D721Med (cell line): ENCODE measurements at regions not wholly inside any gene's neighbourhood (a gene's known extent, or its start where the extent isn't known, plus 50 kb on each side); places are given as distances from the start of the nearest gene placed in this dataset.

Experiments
- DNase-seq: peaks from one replicate; pipeline ENCODE4 v3.0.0; 2011; ENCODE audit warnings: low spot score; ENCODE audit not compliant: insufficient read length
- FAIRE-seq: peaks from 2 replicates; lab custom pipeline; 2011; peaks lifted over from hg19 to GRCh38; lab: Jason Lieb, UNC
- CTCF ChIP-seq: IDR thresholded peaks from 2 replicates; pipeline ENCODE4 v1.5.1; 2012; ENCODE audit warnings: mild to moderate bottlenecking, control low read depth; ENCODE audit not compliant: insufficient read depth; ENCODE audit errors: missing control alignments

GRCh38 chr3:82741346-82741745 is 979.9 kb upstream of the GBE1 start:
- FAIRE-seq (no peak), DNase-seq (no peak)
- no peak for TF ChIP-seq CTCF

GRCh38 chr3:82739390-82739789 is 977.9 kb upstream of the GBE1 start:
- TF ChIP-seq CTCF: no peak
- FAIRE-seq: no peak
- DNase-seq: no peak

- FAIRE-seq: no peak
- TF ChIP-seq CTCF: no peak
- no peak for DNase-seq
Observed at GRCh38 chr3:82736696-82737277, 975.3 kb upstream of the GBE1 start.

DNA sequence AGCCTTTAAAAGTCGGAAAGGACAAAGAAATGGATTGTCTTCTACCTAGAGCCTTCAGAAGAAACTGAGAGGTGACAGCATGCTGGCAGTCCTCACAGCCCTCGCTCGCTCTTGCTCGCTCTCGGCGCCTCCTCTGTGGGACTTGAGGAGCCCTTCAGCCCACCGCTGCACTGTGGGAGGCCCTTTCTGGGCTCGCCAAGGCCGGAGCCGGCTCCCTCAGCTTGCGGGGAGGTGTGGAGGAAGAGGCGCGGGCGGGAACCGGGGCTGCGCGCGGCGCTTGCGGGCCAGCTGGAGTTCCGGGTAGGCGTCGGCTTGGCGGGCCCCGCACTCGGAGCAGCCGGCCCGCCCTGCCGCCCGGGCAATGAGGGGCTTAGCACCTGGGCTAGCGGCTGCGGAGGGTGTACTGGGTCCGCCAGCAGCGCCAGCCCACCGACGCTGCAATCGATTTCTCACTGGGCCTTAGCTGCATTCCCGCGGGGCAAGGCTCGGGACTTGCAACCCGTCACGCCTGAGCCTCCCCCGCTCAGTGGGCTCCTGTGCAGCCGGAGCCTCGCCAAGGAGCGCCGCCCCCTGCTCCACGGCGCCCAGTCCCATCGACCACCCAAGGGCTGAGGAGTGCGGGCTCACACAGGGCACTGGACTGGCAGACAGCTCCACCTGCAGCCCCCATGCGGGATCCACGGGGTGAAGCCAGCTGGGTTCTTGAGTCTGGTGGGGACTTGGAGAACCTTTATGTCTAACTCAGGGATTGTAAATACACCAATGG is 953.8 kb upstream of the GBE1 start:
- no peak for TF ChIP-seq CTCF
- DNase-seq (no peak), FAIRE-seq (no peak)

GRCh38 chr3:82707035-82707434 is 945.6 kb upstream of the GBE1 start:
- no peak for DNase-seq
- no peak for FAIRE-seq
- no peak for TF ChIP-seq CTCF

GRCh38 chr3:82685761-82686160 is 924.3 kb upstream of the GBE1 start:
- no peak for DNase-seq
- no peak for TF ChIP-seq CTCF
- no peak for FAIRE-seq
